A673 (cell line): ENCODE measurements at regions not wholly inside any gene's neighbourhood (a gene's known extent, or its start where the extent isn't known, plus 50 kb on each side); places are given as distances from the start of the nearest gene placed in this dataset.

Experiments
- EZH2 ChIP-seq: fragments of 200-600 bp; sonication (generic); IDR thresholded peaks from 2 replicates; pipeline ENCODE4 v1.6.1; 2017; ENCODE audit warnings: borderline replicate concordance, low read depth, mild to moderate bottlenecking, mixed read lengths, antibody characterized with exemption, low read length; ENCODE audit not compliant: poor library complexity, severe bottlenecking
- TF ChIP-seq, protein P1 (sequence below): fragments of 300-800, 200-600 bp; sonication (generic); conservative IDR thresholded peaks from 2 replicates; pipeline ENCODE4 v1.5.1; 2017; ENCODE audit warnings: low read depth, mild to moderate bottlenecking, antibody characterized with exemption, low read length, moderate library complexity, mixed read lengths

DNA sequence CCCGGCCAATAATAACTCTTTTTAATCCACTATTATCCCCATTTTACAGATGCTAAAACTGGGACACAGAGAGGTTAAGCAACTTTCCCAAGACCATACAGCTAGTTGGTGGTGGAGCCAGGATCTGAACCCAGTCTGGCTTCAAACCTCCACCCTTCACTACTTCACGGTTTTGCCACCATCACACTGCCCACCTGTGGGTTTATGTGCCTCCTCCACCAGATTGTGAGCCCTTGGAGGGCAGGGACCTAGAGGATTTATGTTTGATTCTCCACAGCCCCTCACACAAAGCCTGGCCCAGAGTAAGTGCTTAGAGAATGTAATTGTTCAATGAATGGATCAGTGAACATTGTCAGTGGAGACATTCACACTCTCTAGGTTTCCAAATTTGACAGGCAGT is 153.4 kb upstream of the MYCN start:
- TF ChIP-seq, protein P1, sequence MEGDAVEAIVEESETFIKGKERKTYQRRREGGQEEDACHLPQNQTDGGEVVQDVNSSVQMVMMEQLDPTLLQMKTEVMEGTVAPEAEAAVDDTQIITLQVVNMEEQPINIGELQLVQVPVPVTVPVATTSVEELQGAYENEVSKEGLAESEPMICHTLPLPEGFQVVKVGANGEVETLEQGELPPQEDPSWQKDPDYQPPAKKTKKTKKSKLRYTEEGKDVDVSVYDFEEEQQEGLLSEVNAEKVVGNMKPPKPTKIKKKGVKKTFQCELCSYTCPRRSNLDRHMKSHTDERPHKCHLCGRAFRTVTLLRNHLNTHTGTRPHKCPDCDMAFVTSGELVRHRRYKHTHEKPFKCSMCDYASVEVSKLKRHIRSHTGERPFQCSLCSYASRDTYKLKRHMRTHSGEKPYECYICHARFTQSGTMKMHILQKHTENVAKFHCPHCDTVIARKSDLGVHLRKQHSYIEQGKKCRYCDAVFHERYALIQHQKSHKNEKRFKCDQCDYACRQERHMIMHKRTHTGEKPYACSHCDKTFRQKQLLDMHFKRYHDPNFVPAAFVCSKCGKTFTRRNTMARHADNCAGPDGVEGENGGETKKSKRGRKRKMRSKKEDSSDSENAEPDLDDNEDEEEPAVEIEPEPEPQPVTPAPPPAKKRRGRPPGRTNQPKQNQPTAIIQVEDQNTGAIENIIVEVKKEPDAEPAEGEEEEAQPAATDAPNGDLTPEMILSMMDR = no peak
- TF ChIP-seq EZH2 = no peak
